Osteocyte (in vitro differentiated cells): ENCODE measurements at regions not wholly inside any gene's neighbourhood (a gene's known extent, or its start where the extent isn't known, plus 50 kb on each side); places are given as distances from the start of the nearest gene placed in this dataset.

Experiments used
- DNase-seq: peaks from one replicate; pipeline ENCODE4 v3.0.0; 2021; ENCODE audit warnings: mixed read lengths; ENCODE audit not compliant: unreplicated experiment; ENCODE audit errors: extremely low spot score
- H3K27ac Mint-ChIP-seq: one replicate; pipeline ENCODE4 v1.8.0; 2021; ENCODE audit warnings: mild to moderate bottlenecking, mixed read lengths; ENCODE audit not compliant: unreplicated experiment
- H3K27me3 Mint-ChIP-seq: one replicate; pipeline ENCODE4 v1.8.0; 2021; ENCODE audit warnings: mixed read lengths; ENCODE audit not compliant: unreplicated experiment
- H3K36me3 Mint-ChIP-seq: one replicate; pipeline ENCODE4 v1.8.0; 2021; ENCODE audit warnings: mixed read lengths; ENCODE audit not compliant: unreplicated experiment
- H3K4me1 Mint-ChIP-seq: one replicate; pipeline ENCODE4 v1.8.0; 2021; ENCODE audit warnings: mixed read lengths; ENCODE audit not compliant: unreplicated experiment
- H3K4me3 Mint-ChIP-seq: one replicate; pipeline ENCODE4 v1.8.0; 2021; ENCODE audit warnings: mild to moderate bottlenecking, moderate library complexity, mixed read lengths; ENCODE audit not compliant: unreplicated experiment
- H3K9me3 Mint-ChIP-seq: one replicate; pipeline ENCODE4 v1.8.0; 2021; ENCODE audit warnings: mixed read lengths; ENCODE audit not compliant: unreplicated experiment
- TF ChIP-seq, protein P1 (sequence below): fragments of 200-600 bp; sonication (generic); IDR thresholded peaks from 2 replicates; pipeline ENCODE4 v1.5.0; 2021; ENCODE audit warnings: antibody characterized with exemption, mild to moderate bottlenecking, moderate library complexity

DNA sequence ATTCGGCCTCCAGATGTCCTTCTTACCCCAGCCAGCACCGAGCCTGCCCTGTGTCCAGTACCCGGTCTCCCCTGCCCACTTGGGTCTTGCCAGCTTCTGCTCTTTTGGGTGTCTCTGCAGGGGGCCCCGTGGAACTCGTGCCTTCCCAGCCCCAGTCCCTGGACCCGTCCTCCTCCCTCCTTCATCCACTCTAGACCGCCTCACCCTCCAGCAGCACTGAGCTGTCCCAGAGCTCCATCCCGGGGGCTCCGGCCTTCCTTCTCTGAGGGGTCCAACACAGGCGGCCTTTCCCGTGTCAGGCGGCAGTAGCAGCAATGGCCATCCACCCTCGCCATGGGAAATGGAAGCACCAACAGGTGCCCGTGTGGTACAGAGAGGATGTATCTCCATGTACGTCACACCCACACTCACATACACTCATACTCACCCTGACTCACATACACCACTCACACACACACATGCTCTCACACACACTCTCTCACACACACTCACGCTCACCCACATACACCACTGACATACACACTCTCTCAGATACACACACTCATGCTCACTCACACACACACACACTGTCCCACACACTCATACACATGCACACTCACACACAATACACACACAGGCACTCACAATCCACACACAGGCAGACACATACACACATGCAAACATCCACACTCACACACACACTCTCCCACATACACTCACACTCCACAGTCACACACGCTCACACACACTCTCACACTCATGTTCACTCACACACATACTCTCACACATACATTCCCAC is 827.5 kb upstream of the SALL3 start:
- no peaks in the 10 kb centered on the region for H3K27me3 Mint-ChIP-seq
- TF ChIP-seq, protein P1, sequence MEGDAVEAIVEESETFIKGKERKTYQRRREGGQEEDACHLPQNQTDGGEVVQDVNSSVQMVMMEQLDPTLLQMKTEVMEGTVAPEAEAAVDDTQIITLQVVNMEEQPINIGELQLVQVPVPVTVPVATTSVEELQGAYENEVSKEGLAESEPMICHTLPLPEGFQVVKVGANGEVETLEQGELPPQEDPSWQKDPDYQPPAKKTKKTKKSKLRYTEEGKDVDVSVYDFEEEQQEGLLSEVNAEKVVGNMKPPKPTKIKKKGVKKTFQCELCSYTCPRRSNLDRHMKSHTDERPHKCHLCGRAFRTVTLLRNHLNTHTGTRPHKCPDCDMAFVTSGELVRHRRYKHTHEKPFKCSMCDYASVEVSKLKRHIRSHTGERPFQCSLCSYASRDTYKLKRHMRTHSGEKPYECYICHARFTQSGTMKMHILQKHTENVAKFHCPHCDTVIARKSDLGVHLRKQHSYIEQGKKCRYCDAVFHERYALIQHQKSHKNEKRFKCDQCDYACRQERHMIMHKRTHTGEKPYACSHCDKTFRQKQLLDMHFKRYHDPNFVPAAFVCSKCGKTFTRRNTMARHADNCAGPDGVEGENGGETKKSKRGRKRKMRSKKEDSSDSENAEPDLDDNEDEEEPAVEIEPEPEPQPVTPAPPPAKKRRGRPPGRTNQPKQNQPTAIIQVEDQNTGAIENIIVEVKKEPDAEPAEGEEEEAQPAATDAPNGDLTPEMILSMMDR = no peak
- H3K4me3 Mint-ChIP-seq = no peak overlapping the region
- H3K9me3 Mint-ChIP-seq = peaks cover 37% of the 10 kb centered on the region
- DNase-seq = no peak
- no peaks in the 10 kb centered on the region for H3K36me3 Mint-ChIP-seq
- no peaks in the 10 kb centered on the region for H3K4me1 Mint-ChIP-seq
- H3K27ac Mint-ChIP-seq = no peak overlapping the region

DNA sequence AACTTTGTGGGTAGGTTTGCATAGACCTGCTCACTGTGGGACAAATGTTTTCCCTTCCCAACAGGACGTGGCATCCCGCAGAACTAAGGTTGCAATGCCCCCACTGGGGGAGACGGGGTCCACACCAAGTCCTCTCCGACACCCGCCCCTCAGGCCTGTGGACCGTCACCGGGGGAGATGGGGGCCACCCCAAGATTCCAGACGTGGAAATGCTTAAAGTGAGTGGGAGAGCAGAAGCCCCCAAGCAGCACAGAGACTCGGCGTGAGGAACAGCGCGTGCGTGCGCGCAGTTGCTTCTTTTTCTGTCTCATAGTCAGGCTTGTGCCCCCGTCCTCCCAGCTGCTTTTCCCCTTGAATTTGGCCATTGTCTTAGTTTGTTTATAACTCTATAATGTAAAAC is 826.3 kb upstream of the SALL3 start:
- Mint-ChIP-seq H3K27me3 (no peaks in the 10 kb centered on the region), H3K27ac (no peak overlapping the region), H3K4me1 (no peaks in the 10 kb centered on the region), H3K36me3 (no peaks in the 10 kb centered on the region), H3K4me3 (no peak overlapping the region), H3K9me3 (peaks cover 33% of the 10 kb centered on the region)
- DNase-seq = no peak
- TF ChIP-seq, protein P1 = no peak

DNA sequence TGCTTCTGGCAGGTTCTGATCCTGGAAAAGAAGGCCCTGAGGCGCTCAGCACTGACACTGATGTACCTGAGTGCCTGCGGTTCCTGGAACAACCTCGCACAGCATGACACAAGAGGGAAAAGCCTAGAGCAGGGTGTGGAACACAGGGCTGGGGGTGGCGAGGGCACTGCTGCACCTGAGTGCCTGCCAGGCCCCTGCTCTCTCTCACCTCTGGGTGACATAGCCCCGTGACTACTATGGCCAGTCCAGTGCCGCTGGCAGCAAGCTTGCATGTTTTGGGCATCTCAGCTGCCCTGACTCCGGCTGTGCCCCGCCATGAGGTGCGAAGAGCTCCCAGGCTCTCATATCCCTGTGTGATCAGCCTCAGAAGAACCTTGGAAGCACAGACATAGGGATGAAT is 825.2 kb upstream of the SALL3 start:
- H3K36me3 Mint-ChIP-seq = no peaks in the 10 kb centered on the region
- H3K27me3 Mint-ChIP-seq = no peaks in the 10 kb centered on the region
- no peak overlapping the region for H3K4me3 Mint-ChIP-seq
- H3K4me1 Mint-ChIP-seq = no peaks in the 10 kb centered on the region
- DNase-seq = no peak
- TF ChIP-seq, protein P1 = no peak
- no peak overlapping the region for H3K27ac Mint-ChIP-seq
- H3K9me3 Mint-ChIP-seq = peaks cover 24% of the 10 kb centered on the region

DNA sequence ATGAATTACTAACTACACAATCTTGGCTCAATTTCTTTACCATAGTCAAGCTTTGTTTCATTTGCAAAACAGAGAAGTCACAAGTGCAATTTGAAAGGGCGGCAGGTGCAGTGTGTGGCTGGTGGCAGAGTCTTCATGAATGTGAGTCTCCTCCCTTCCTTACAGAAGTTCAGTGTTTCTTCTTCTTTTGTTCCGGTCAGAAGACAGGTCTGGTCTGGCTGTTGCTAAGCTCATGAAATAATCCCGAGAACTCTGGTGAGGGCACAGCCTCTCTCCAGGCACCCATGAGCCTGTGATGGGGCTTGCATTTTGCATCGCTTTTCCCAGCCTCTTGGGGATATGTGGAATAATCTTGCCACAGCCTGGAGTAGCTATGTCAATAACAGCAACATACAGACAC is 824.8 kb upstream of the SALL3 start:
- no peaks in the 10 kb centered on the region for H3K36me3 Mint-ChIP-seq
- no peak overlapping the region for H3K27ac Mint-ChIP-seq
- H3K4me1 Mint-ChIP-seq = no peaks in the 10 kb centered on the region
- peaks cover 25% of the 10 kb centered on the region for H3K9me3 Mint-ChIP-seq
- TF ChIP-seq, protein P1 = no peak
- H3K27me3 Mint-ChIP-seq = no peaks in the 10 kb centered on the region
- DNase-seq = no peak
- no peak overlapping the region for H3K4me3 Mint-ChIP-seq

DNA sequence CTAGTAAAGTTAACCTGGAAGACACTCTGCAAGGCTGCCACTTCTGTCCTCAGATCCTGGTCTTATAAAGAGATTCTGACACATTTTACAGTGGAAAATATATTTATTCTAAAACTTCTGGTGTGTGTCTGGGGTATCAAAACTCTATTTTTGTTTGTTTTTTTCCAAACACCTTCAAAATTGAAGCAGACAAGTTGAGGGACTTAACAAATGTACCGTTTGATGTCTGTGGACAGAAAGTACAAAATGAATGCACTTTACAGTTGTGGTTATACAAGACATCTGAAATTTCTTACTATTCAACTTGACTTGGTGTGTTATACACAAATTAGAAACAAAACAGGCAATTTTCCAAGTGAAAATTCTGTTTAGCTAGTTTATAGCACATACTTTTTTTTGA is 823.2 kb upstream of the SALL3 start:
- Mint-ChIP-seq H3K27ac (no peak overlapping the region), H3K9me3 (peaks cover 28% of the 10 kb centered on the region)

More for the DNA sequence above, 823.2 kb upstream of the SALL3 start:
- DNase-seq = no peak
- Mint-ChIP-seq H3K27me3 (no peaks in the 10 kb centered on the region), H3K36me3 (no peaks in the 10 kb centered on the region), H3K4me1 (no peaks in the 10 kb centered on the region), H3K4me3 (no peak overlapping the region)
- TF ChIP-seq, protein P1 = no peak
